ENCODE measurements at regions not wholly inside any gene's neighbourhood (a gene's known extent, or its start where the extent isn't known, plus 50 kb on each side); places are given as distances from the start of the nearest gene placed in this dataset.

DNA sequence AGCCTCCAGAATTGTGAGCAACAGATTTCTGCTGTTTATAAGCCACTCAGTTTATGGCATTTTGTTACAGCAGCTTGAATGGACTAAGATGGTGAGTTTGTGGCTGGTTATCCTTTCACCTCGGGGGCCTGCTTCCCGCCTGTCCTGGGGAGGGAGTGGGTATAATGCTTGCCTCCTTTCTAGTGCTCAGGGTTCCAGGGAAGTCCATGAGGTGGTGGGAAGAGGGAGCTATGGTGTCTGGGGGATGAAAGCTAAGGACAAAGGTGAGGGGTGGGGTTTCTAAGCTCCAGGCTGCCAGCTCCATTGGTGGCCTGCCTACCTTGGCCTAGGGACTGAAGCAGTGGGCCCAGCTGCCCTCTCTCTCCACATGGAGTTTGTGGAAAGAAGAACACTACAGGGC, 50.2 kb upstream of the SDK2 start:
- no peak for FAIRE-seq
- TF ChIP-seq, protein P1, sequence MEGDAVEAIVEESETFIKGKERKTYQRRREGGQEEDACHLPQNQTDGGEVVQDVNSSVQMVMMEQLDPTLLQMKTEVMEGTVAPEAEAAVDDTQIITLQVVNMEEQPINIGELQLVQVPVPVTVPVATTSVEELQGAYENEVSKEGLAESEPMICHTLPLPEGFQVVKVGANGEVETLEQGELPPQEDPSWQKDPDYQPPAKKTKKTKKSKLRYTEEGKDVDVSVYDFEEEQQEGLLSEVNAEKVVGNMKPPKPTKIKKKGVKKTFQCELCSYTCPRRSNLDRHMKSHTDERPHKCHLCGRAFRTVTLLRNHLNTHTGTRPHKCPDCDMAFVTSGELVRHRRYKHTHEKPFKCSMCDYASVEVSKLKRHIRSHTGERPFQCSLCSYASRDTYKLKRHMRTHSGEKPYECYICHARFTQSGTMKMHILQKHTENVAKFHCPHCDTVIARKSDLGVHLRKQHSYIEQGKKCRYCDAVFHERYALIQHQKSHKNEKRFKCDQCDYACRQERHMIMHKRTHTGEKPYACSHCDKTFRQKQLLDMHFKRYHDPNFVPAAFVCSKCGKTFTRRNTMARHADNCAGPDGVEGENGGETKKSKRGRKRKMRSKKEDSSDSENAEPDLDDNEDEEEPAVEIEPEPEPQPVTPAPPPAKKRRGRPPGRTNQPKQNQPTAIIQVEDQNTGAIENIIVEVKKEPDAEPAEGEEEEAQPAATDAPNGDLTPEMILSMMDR (IDR thresholded peaks at IDR 0.05; ENCODE audit: insufficient read depth, missing control alignments): no peak
- no peak for DNase-seq (ENCODE audit: insufficient read length, low spot score)

DNA sequence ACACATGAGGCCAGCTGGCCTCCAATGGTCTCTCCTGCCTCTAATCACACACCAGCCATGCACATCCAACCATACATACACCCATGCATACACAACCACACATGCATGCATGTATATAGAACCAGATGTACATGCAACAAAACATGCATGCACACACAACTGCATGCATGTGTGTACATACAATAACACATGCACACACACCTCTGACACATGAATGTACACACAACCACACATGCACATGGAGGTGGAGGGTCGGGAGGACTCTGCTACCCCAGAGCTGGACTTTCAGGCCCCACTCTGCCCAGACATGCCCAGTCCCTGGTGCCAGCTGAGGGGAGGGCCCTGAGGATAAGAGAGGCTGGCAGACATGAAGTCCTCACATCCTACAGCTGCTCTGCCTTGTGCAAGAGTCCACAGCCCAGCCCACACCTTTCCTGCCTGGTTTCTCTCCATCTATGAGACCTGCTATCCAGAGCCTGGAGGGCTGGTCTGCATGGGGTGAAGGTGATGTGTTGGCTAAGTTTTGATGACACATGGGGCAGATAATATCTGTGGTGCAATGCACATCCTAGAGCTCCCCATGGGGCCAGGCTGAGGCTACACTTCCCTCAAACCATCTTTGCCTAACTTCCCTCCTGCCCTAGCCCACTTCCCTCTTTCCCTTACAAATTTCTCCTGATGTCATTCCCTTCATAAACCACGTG, 50.9 kb upstream of the SDK2 start:
- no peak for DNase-seq (ENCODE audit: insufficient read length, low spot score)
- FAIRE-seq: no peak
- TF ChIP-seq, protein P1 (IDR thresholded peaks at IDR 0.05; ENCODE audit: insufficient read depth, missing control alignments): no peak

DNA sequence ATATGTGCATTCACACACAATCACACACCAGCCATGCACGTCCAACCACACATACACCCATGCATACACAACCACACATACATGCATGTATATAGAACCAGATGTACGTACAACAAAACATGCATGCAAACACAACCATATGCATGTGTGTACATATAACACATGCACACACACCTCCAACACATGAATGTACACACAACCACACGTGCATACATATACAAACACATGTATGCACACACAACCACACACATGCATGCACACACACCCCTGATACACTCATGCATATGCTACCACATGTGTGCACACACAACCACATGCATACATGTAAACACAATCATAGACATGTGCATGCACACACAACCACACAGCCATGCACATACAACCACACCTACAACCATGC, 52.0 kb upstream of the SDK2 start:
- FAIRE-seq (no peak), DNase-seq (ENCODE audit: insufficient read length, low spot score) (no peak)
- TF ChIP-seq, protein P1 (IDR thresholded peaks at IDR 0.05; ENCODE audit: insufficient read depth, missing control alignments): no peak

DNA sequence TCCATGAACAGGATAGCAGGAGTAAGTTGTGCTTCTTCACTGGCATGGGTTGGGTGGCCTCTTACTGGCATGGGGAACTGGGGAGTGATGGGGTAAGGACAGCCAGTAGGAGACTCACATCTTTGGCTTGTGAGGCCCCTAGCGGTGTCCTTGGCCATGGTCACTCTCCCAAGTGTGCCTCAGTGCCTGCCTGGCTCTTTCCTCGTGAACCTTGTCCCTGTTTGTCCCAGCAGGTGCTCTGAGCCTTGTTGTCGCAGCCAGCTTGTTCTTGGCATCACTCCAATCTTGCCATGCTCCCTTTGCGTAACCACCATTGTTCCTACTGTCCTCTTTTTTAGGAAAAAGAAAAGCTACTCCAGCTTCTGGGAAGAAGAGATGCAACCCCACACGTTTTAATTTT, 53.6 kb upstream of the SDK2 start:
- TF ChIP-seq, protein P1 (IDR thresholded peaks at IDR 0.05; ENCODE audit: insufficient read depth, missing control alignments): no peak
- DNase-seq (ENCODE audit: insufficient read length, low spot score): no peak
- FAIRE-seq: no peak

DNA sequence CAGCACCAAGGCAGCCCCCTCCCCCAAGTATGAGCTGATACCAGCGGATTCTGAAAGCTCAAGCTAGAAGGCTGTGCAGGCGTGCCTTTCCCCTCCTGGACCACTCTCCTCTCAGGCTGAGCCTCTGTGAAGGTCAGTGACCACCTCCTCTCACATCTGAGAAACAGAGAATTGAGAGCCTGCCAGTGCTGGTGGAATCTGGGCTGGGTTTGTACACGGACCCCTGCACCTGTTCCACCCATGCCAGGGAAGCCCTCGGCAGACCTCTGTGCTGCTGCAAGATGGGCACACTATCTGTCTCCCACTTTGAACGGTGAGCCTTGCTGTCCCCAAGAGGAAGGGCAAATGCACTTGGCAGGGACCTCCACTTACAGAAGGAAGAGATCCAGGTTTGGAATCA, 54.7 kb upstream of the SDK2 start:
- no peak for DNase-seq (ENCODE audit: insufficient read length, low spot score)
- FAIRE-seq: no peak
- TF ChIP-seq, protein P1 (IDR thresholded peaks at IDR 0.05; ENCODE audit: insufficient read depth, missing control alignments): no peak

DNA sequence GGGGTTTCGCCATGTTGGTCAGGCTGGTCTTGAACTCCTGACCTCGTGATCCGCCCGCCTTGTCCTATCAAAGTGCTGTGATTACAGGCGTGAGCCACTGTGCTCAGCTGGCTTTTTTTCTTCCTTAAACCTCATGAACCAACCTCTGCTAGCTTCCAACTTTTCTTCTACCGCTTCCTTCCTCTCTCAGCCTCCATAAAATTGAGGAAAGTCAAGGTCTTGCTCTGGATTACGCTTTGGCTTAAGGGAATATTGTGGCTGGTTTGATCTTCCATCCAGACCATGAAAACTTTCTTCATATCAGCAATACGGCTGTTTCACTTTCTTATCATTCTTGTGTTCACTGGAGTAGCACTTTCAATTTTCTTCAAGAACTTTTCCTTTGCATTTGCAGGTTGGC, 57.5 kb upstream of the SDK2 start:
- TF ChIP-seq, protein P1 (IDR thresholded peaks at IDR 0.05; ENCODE audit: insufficient read depth, missing control alignments): no peak
- FAIRE-seq (no peak), DNase-seq (ENCODE audit: insufficient read length, low spot score) (no peak)

DNA sequence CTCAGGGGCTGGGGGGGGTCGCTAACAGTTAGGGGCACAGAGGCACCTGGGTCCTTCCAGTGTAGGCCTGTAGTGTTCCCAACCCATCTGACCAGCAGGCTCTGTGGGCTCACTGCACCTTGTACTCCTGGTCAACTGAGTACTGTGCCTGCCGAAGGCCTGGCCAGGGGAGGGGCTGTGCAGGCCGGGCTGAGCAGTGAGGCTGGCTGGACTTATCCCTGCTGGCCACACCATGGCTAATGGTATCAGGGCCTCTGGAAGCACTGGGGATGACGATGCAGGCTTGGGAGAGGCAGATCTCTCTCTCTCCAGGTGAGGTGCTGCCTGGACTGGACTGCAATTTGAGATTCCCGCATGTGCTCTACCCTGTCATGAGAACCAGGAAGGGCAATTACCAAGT, 58.9 kb upstream of the SDK2 start:
- no peak for DNase-seq (ENCODE audit: insufficient read length, low spot score)
- TF ChIP-seq, protein P1 (IDR thresholded peaks at IDR 0.05; ENCODE audit: insufficient read depth, missing control alignments): no peak
- FAIRE-seq: no peak
